HG02840 (cell line): ENCODE measurements at regions not wholly inside any gene's neighbourhood (a gene's known extent, or its start where the extent isn't known, plus 50 kb on each side); places are given as distances from the start of the nearest gene placed in this dataset.

Experiments used
- ATAC-seq: cut with Tn5 transposase; IDR thresholded peaks from one replicate; pipeline ENCODE4 v1.9.1; 2021; ENCODE audit warnings: mild to moderate bottlenecking, moderate library complexity, moderate number of reproducible peaks; ENCODE audit not compliant: unreplicated experiment, low FRiP score

- ATAC-seq, result no peak
These were observed 205.0 kb downstream of the BUD13 start for GRCh38 chr11:116567721-116568242.

GRCh38 chr11:116563712-116564047 lies 209.1 kb downstream of the BUD13 start:
- ATAC-seq, result no peak

- ATAC-seq, result no peak
These were observed 209.6 kb downstream of the BUD13 start for GRCh38 chr11:116563028-116563711.

GRCh38 chr11:116560589-116560988 lies 212.2 kb downstream of the BUD13 start:
- no peak for ATAC-seq

- ATAC-seq, result no peak
These were observed 214.1 kb downstream of the BUD13 start for GRCh38 chr11:116558504-116559211.

- ATAC-seq, result no peak
These were observed 215.5 kb downstream of the BUD13 start for GRCh38 chr11:116557282-116557681.

GRCh38 chr11:116556483-116556882 lies 216.3 kb downstream of the BUD13 start:
- ATAC-seq, result no peak

GRCh38 chr11:116553482-116553881 lies 219.3 kb downstream of the BUD13 start:
- no peak for ATAC-seq

- no peak for ATAC-seq
These were observed 221.2 kb downstream of the BUD13 start for GRCh38 chr11:116551576-116551975.

- ATAC-seq, result no peak
These were observed 224.5 kb downstream of the BUD13 start for GRCh38 chr11:116548256-116548655.

- no peak for ATAC-seq
These were observed 225.2 kb downstream of the BUD13 start for GRCh38 chr11:116547571-116547970.

- no peak for ATAC-seq
These were observed 226.9 kb downstream of the BUD13 start for GRCh38 chr11:116545912-116546311.

- no peak for ATAC-seq
These were observed 228.1 kb downstream of the BUD13 start for GRCh38 chr11:116544721-116545120.

GRCh38 chr11:116543911-116544475 lies 228.8 kb downstream of the BUD13 start:
- ATAC-seq, result no peak

- ATAC-seq, result no peak
These were observed 229.7 kb downstream of the BUD13 start for GRCh38 chr11:116543099-116543498.

GRCh38 chr11:116542406-116542805 lies 230.4 kb downstream of the BUD13 start:
- ATAC-seq, result no peak

GRCh38 chr11:116541460-116541859 lies 231.3 kb downstream of the BUD13 start:
- ATAC-seq, result no peak

GRCh38 chr11:116540645-116541304 lies 232.0 kb downstream of the BUD13 start:
- no peak for ATAC-seq

- no peak for ATAC-seq
These were observed 232.9 kb downstream of the BUD13 start for GRCh38 chr11:116539836-116540418.

- no peak for ATAC-seq
These were observed 233.6 kb downstream of the BUD13 start for GRCh38 chr11:116539211-116539610.

- no peak for ATAC-seq
These were observed 234.1 kb downstream of the BUD13 start for GRCh38 chr11:116538677-116539076.
